A673 (cell line): ENCODE measurements at regions not wholly inside any gene's neighbourhood (a gene's known extent, or its start where the extent isn't known, plus 50 kb on each side); places are given as distances from the start of the nearest gene placed in this dataset.

Experiments
- CTCF ChIP-seq: fragments of 300-800, 200-600 bp; sonication (generic); conservative IDR thresholded peaks from 2 replicates; pipeline ENCODE4 v1.5.1; 2017; ENCODE audit warnings: low read depth, mild to moderate bottlenecking, antibody characterized with exemption, low read length, moderate library complexity, mixed read lengths
- EZH2 ChIP-seq: fragments of 200-600 bp; sonication (generic); IDR thresholded peaks from 2 replicates; pipeline ENCODE4 v1.6.1; 2017; ENCODE audit warnings: borderline replicate concordance, low read depth, mild to moderate bottlenecking, mixed read lengths, antibody characterized with exemption, low read length; ENCODE audit not compliant: poor library complexity, severe bottlenecking

DNA sequence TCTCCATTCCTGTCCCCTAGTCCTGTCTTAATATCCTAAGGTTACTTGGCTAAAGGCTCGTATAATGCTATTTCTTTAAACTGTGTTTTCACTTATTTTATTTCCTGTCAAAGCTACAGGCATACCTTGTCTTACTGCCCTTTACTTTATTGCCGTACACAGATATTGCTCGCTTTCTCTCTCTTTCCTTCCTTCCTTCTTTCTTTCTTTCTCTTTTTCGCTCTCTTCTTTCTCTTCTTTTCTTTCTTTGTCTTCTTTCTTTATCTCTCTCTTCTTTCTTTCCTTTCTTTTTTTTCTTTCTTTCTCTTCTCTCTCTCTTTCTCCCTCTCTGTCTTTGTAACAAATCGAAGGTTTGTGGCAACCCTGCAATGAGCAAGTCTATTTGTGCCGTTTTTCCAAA is 123.9 kb upstream of the ARHGAP5 start:
- TF ChIP-seq CTCF (no peak), EZH2 (no peak)
